AG09319 (cell line): ENCODE measurements at regions not wholly inside any gene's neighbourhood (a gene's known extent, or its start where the extent isn't known, plus 50 kb on each side); places are given as distances from the start of the nearest gene placed in this dataset.

Source experiments
- DNase-seq: peaks from one replicate; pipeline ENCODE4 v3.0.0-alpha.2; 2010; ENCODE audit warnings: low read depth; ENCODE audit errors: extremely low read depth
- CTCF ChIP-seq: IDR thresholded peaks from 2 replicates; pipeline ENCODE4 v1.5.1; 2011; ENCODE audit warnings: low read depth, mild to moderate bottlenecking, inconsistent platforms, low read length, moderate library complexity

- DNase-seq = no peak
- no peak for TF ChIP-seq CTCF
Observed at GRCh38 chr4:66182636-66183035, 512.3 kb upstream of the EPHA5 start.

GRCh38 chr4:66178906-66179305 lies 508.6 kb upstream of the EPHA5 start:
- DNase-seq = no peak
- no peak for TF ChIP-seq CTCF

GRCh38 chr4:66169341-66169740 lies 499.1 kb upstream of the EPHA5 start:
- no peak for TF ChIP-seq CTCF
- DNase-seq = no peak

- DNase-seq = no peak
- TF ChIP-seq CTCF = no peak
Observed at GRCh38 chr4:66164869-66165268, 494.6 kb upstream of the EPHA5 start.

GRCh38 chr4:66160606-66161005 lies 490.3 kb upstream of the EPHA5 start:
- no peak for DNase-seq
- no peak for TF ChIP-seq CTCF

GRCh38 chr4:66157594-66157993 lies 487.3 kb upstream of the EPHA5 start:
- DNase-seq = no peak
- TF ChIP-seq CTCF = no peak

GRCh38 chr4:66130042-66130441 lies 459.8 kb upstream of the EPHA5 start:
- no peak for DNase-seq
- TF ChIP-seq CTCF = no peak
